ENCODE measurements at regions not wholly inside any gene's neighbourhood (a gene's known extent, or its start where the extent isn't known, plus 50 kb on each side); places are given as distances from the start of the nearest gene placed in this dataset.
A peak's percentile ranks its signal among the peaks of the same experiment; 100 is the strongest.

GRCh38 chr15:66891776-66892175, 173.6 kb upstream of the SMAD3 start (continued):
- TF ChIP-seq, protein P1, sequence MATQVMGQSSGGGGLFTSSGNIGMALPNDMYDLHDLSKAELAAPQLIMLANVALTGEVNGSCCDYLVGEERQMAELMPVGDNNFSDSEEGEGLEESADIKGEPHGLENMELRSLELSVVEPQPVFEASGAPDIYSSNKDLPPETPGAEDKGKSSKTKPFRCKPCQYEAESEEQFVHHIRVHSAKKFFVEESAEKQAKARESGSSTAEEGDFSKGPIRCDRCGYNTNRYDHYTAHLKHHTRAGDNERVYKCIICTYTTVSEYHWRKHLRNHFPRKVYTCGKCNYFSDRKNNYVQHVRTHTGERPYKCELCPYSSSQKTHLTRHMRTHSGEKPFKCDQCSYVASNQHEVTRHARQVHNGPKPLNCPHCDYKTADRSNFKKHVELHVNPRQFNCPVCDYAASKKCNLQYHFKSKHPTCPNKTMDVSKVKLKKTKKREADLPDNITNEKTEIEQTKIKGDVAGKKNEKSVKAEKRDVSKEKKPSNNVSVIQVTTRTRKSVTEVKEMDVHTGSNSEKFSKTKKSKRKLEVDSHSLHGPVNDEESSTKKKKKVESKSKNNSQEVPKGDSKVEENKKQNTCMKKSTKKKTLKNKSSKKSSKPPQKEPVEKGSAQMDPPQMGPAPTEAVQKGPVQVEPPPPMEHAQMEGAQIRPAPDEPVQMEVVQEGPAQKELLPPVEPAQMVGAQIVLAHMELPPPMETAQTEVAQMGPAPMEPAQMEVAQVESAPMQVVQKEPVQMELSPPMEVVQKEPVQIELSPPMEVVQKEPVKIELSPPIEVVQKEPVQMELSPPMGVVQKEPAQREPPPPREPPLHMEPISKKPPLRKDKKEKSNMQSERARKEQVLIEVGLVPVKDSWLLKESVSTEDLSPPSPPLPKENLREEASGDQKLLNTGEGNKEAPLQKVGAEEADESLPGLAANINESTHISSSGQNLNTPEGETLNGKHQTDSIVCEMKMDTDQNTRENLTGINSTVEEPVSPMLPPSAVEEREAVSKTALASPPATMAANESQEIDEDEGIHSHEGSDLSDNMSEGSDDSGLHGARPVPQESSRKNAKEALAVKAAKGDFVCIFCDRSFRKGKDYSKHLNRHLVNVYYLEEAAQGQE (IDR thresholded peaks at IDR 0.05; ENCODE audit: borderline replicate concordance), result no peak
- TF ChIP-seq, protein P1 (CRISPR knock-in tag; IDR thresholded peaks at IDR 0.05; ENCODE audit: low read depth), result no peak
- TF ChIP-seq PHB2 (IDR thresholded peaks at IDR 0.05; ENCODE audit: low read depth) (no peak), THRAP3 (IDR thresholded peaks at IDR 0.05; ENCODE audit: borderline replicate concordance) (no peak), GTF2F1 (IDR thresholded peaks at IDR 0.05; ENCODE audit: low read depth, low read length) (no peak), HMGXB4 (CRISPR knock-in tag; IDR thresholded peaks at IDR 0.05) (no peak), ARNT (IDR thresholded peaks at IDR 0.05) (no peak), C11orf30 (IDR thresholded peaks at IDR 0.05; ENCODE audit: low read depth) (no peak), RNF2 (IDR thresholded peaks at IDR 0.05) (no peak; the same call in 1 of the 2 replicates), MTA2 (IDR thresholded peaks at IDR 0.05; ENCODE audit: low read depth) (peak; percentile 20; the same call in 1 of the 2 replicates), EP300 (IDR thresholded peaks at IDR 0.05; ENCODE audit: low read length) (peak; percentile 83), FIP1L1 (IDR thresholded peaks at IDR 0.05; ENCODE audit: low read depth, low read length, poor library complexity, severe bottlenecking) (no peak), ZNF707 (CRISPR knock-in tag; conservative IDR thresholded peaks at IDR 0.05) (no peak), NR2C1 (IDR thresholded peaks at IDR 0.05) (no peak), NR2C1 (tag; IDR thresholded peaks at IDR 0.05) (no peak), SRSF3 (IDR thresholded peaks at IDR 0.05; ENCODE audit: insufficient read depth, low read length) (no peak), ZNF280A (IDR thresholded peaks at IDR 0.05; ENCODE audit: low read depth, partially characterized antibody) (no peak), MEIS2 (IDR thresholded peaks at IDR 0.05; ENCODE audit: partially characterized antibody) (peak; percentile 99), GABPB1 (CRISPR knock-in tag; IDR thresholded peaks at IDR 0.05) (no peak)
- TF ChIP-seq, protein P2, sequence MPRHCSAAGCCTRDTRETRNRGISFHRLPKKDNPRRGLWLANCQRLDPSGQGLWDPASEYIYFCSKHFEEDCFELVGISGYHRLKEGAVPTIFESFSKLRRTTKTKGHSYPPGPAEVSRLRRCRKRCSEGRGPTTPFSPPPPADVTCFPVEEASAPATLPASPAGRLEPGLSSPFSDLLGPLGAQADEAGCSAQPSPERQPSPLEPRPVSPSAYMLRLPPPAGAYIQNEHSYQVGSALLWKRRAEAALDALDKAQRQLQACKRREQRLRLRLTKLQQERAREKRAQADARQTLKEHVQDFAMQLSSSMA (CRISPR knock-in tag; IDR thresholded peaks at IDR 0.05), result no peak
